K562 (cell line): ENCODE measurements at regions not wholly inside any gene's neighbourhood (a gene's known extent, or its start where the extent isn't known, plus 50 kb on each side); places are given as distances from the start of the nearest gene placed in this dataset.

Experiments used
- ATAC-seq: fragments of 200-7000 bp; cut with Tn5 transposase; 3 replicates; pipeline ENCODE4 v1.9.1; 2020; ENCODE audit warnings: moderate library complexity
- BruUV-seq: library from RNA; stranded (reverse); fragments of 400-500 nt; replicated peaks from 2 replicates; lab custom pipeline; 2021; lab: Mats Ljungman, UMichigan
- CTCF ChIA-PET: fragments of 300-600 bp; formaldehyde crosslinking; extraction: SDS; loops from one replicate; lab custom pipeline; 2021; ENCODE audit warnings: low intra/inter-chr PET ratio; lab: Yijun Ruan, JAX
- POLR2A ChIA-PET: fragments of 300-600, 350-650 bp; sonication (Branson Sonifier 250); formaldehyde crosslinking; extraction: SDS; loops from one replicate; lab custom pipeline; 2021; ENCODE audit warnings: antibody characterized with exemption, inconsistent platforms; lab: Yijun Ruan, JAX
- DNase-seq, 4 experiments: peaks; one replicate each; pipeline versions ENCODE4 v3.0.0 to v3.0.0-alpha.2; 2011 to 2018; ENCODE audit warnings: low spot score in 3 of 4, mixed read lengths in 3 of 4; ENCODE audit errors: extremely low read depth in 1 of 4
- FAIRE-seq: peaks from 2 replicates; lab custom pipeline; 2011; peaks lifted over from hg19 to GRCh38; lab: Jason Lieb, UNC
- H2AFZ ChIP-seq: 2 replicates; pipeline ENCODE4 v1.6.0; 2011; ENCODE audit warnings: low read depth, low read length, control low read depth, inconsistent platforms
- H3K27ac ChIP-seq: fragments of 200-600 bp; 3 replicates; pipeline ENCODE4 v1.8.0; 2011; ENCODE audit warnings: low read depth, mild to moderate bottlenecking, control low read depth, inconsistent platforms, low read length, moderate library complexity, mixed read lengths; ENCODE audit errors: extremely low read depth
- H3K27me3 ChIP-seq, 2 experiments: fragments of 300-600 bp in 1 of 2; 2 replicates in 1 of 2; 3 replicates in 1 of 2; pipeline versions ENCODE4 v1.6.0 to v1.8.0; 2011; ENCODE audit warnings: inconsistent platforms in 2 of 2, low read length in 2 of 2, mild to moderate bottlenecking in 1 of 2, mixed read lengths in 1 of 2, moderate library complexity in 1 of 2; ENCODE audit not compliant: control insufficient read depth in 2 of 2, insufficient read depth in 2 of 2
- H3K36me3 ChIP-seq: fragments of 300-600 bp; 3 replicates; pipeline ENCODE4 v1.8.0; 2011; ENCODE audit warnings: mild to moderate bottlenecking, low read length, inconsistent platforms; ENCODE audit not compliant: control insufficient read depth, insufficient read depth
- H3K4me1 ChIP-seq, 2 experiments: fragments of 200-600 bp in 1 of 2; replicated peaks in 1 of 2; 2 replicates in 1 of 2; 3 replicates in 1 of 2; pipeline versions ENCODE4 v1.5.1 to v1.8.0; 2011; ENCODE audit warnings: inconsistent platforms in 2 of 2, low read length in 2 of 2, mild to moderate bottlenecking in 1 of 2, mixed read lengths in 1 of 2, moderate library complexity in 1 of 2; ENCODE audit not compliant: control insufficient read depth in 2 of 2, insufficient read depth in 2 of 2
- H3K4me2 ChIP-seq: 2 replicates; pipeline ENCODE4 v1.6.1; 2011; ENCODE audit warnings: low read length, control low read depth, inconsistent platforms, mixed read lengths; ENCODE audit not compliant: insufficient read depth
- H3K4me3 ChIP-seq: fragments of 200-600 bp; sonication (generic), shearing (Covaris generic); 2 replicates; pipeline ENCODE4 v1.5.1; 2016; ENCODE audit warnings: control low read depth, inconsistent platforms
- H3K79me2 ChIP-seq: fragments of 200-600 bp; 3 replicates; pipeline ENCODE4 v1.8.0; 2011; ENCODE audit warnings: low read length, inconsistent platforms; ENCODE audit not compliant: control insufficient read depth, insufficient read depth
- H3K9ac ChIP-seq, 2 experiments: 2 replicates each; pipeline versions ENCODE4 v1.6.0 to v1.6.1; 2011; ENCODE audit warnings: low read depth in 2 of 2, low read length in 2 of 2, control low read depth in 1 of 2, inconsistent platforms in 1 of 2, mild to moderate bottlenecking in 1 of 2, mixed read lengths in 1 of 2; ENCODE audit not compliant: insufficient read depth in 1 of 2
- H3K9me1 ChIP-seq: one replicate; pipeline ENCODE4 v1.6.0; 2011; ENCODE audit warnings: inconsistent platforms, mild to moderate bottlenecking, low read length, moderate library complexity; ENCODE audit not compliant: control insufficient read depth, insufficient read depth
- H3K9me3 ChIP-seq: replicated peaks from 2 replicates; pipeline ENCODE4 v1.5.1; 2011; ENCODE audit warnings: low read depth, low read length, inconsistent platforms; ENCODE audit not compliant: control insufficient read depth, insufficient read depth
- H4K20me1 ChIP-seq: replicated peaks from 2 replicates; pipeline ENCODE4 v1.6.1; 2011; ENCODE audit warnings: low read length, inconsistent platforms, mixed read lengths; ENCODE audit not compliant: control insufficient read depth, insufficient read depth
- CTCFL ChIP-seq: IDR thresholded peaks from 2 replicates; pipeline ENCODE4 v1.6.1; 2011; ENCODE audit warnings: borderline replicate concordance, low read depth, mild to moderate bottlenecking, moderate library complexity, low read length; ENCODE audit not compliant: insufficient read depth, poor library complexity, severe bottlenecking
- DMBX1 ChIP-seq: fragments of 250-450 bp; sonication (Bioruptor Pico); IDR thresholded peaks from 2 replicates; pipeline ENCODE4 v1.8.0; 2022; ENCODE audit warnings: inconsistent platforms, mild to moderate bottlenecking, moderate library complexity, borderline replicate concordance
- HMGN3 ChIP-seq: IDR thresholded peaks from 2 replicates; pipeline ENCODE4 v1.6.1; 2011; ENCODE audit warnings: borderline replicate concordance, low read depth, mild to moderate bottlenecking, mixed read lengths, low read length; ENCODE audit not compliant: insufficient read length; ENCODE audit errors: extremely low read depth
- POLR2AphosphoS5 ChIP-seq: IDR thresholded peaks from 2 replicates; pipeline ENCODE4 v1.6.1; 2011; ENCODE audit warnings: mild to moderate bottlenecking, low read depth, low read length, moderate library complexity; ENCODE audit not compliant: control insufficient read depth, insufficient read depth
- SOX6 ChIP-seq: fragments of 450-650 bp; IDR thresholded peaks from 2 replicates; pipeline ENCODE4 v1.6.1; 2014; ENCODE audit warnings: mild to moderate bottlenecking
- ZNF57 ChIP-seq: fragments of 450-650 bp; formaldehyde crosslinking; IDR thresholded peaks from 2 replicates; pipeline ENCODE4 v1.4.0; 2020; ENCODE audit warnings: mild to moderate bottlenecking, moderate library complexity
- WGBS: fragments of 100-300 bp; shearing (Covaris generic); methylation state at CpG from one replicate; pipeline ENCODE4 v1.1.6; 2016; ENCODE audit warnings: low coverage, mixed read lengths; ENCODE audit not compliant: insufficient coverage; ENCODE audit errors: missing lambda C conversion rate; 5-methylcytosine and 5-hydroxymethylcytosine counted together
- in situ Hi-C: fragments of 300-500 bp; cut with MboI; formaldehyde crosslinking; loops from 4 replicates; pipeline ENCODE4 v1.15.0; 2018; ENCODE audit warnings: inconsistent platforms, mixed read lengths
- intact Hi-C: fragments of 100-400 bp; cut with micrococcal nuclease; formaldehyde crosslinking; loops from 2 replicates; pipeline ENCODE4 v1.14.2; 2022

DNA sequence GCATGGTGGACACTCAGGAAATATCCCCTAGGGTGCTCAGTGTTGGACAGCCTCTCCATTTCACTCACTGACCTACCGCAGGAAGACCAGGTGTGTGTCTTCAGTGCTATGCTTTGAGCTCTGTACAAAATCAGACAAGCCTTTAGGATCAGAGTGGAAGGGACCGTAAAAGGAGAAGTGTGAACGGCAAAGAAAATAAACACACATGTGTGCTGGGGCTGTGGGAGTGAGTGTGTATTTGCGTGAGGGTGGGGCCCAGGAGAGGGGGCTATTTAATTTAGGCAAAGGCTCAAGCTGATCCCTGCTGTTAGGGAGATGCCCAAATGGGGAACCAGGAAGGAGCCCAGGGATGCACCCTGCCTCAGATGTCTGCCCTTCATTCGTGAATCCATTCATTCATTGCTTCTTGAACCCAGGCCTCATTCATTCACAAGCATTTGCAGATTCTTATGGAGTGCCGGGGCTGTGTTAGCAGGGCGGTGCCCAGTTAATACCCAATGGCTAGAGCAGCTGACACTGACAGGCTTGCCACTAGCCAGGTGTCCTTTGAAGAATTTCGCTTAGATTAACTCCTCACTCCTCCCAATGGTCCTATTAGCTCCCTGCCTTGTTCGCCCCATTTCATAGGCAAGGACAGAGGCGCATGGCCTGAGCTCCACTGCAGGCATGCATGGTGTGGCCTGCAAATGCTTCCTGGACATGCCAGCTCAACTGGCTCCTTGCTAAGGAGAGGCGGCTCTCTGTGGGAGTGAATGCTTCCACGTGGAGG lies 296.7 kb upstream of the FOXF1 start:
- Histone ChIP-seq H3K9me3 (no peaks in the 10 kb centered on the region), H3K4me3 (no peak overlapping the region), H3K4me2 (no peak overlapping the region), H3K36me3 (no peaks in the 10 kb centered on the region), H4K20me1 (peaks cover 6% of the 10 kb centered on the region; the same call in 1 of the 2 replicates), H2AFZ (no peak overlapping the region), H3K79me2 (no peaks in the 10 kb centered on the region), H3K4me1 (no peaks in the 10 kb centered on the region; a peak in 1 of 5 replicates), H3K27ac (no peak overlapping the region), H3K27me3 (peaks cover 2 to 40% of the 10 kb centered on the region in 2 experiments; a peak in 3 of 5 replicates), H3K9ac (no peak overlapping the region), H3K9me1 (no peaks in the 10 kb centered on the region)
- ATAC-seq (no peak), DNase-seq (no peak), FAIRE-seq (no peak)
- no peak for TF ChIP-seq POLR2AphosphoS5
- no peak for TF ChIP-seq HMGN3
- TF ChIP-seq ZNF57 (CRISPR knock-in tag): no peak
- TF ChIP-seq SOX6: no peak
- TF ChIP-seq CTCFL: no peak
- TF ChIP-seq DMBX1: no peak
- WGBS: 0% methylated on average over 12 of the region's 12 CpGs
- intact Hi-C loops: no loop called here
- in situ Hi-C loops: no loop called here
- no TSS peak for BruUV-seq
- ChIA-PET POLR2A (no interaction called here), CTCF (no interaction called here)
